ENCODE measurements at regions not wholly inside any gene's neighbourhood (a gene's known extent, or its start where the extent isn't known, plus 50 kb on each side); places are given as distances from the start of the nearest gene placed in this dataset.

- no peak for TF ChIP-seq POLR2AphosphoS5 (IDR thresholded peaks at IDR 0.05; ENCODE audit: borderline replicate concordance, low read depth, low read length)
- no peak for TF ChIP-seq EZH2 (IDR thresholded peaks at IDR 0.05)
- no peak for TF ChIP-seq FOXP2 (optimal IDR thresholded peaks at IDR 0.05; ENCODE audit: control extremely low read depth, extremely low read length, insufficient read depth)
Measured at GRCh38 chr16:65422934-65423333, 301.1 kb upstream of the CDH11 start.
